ENCODE measurements at regions not wholly inside any gene's neighbourhood (a gene's known extent, or its start where the extent isn't known, plus 50 kb on each side); places are given as distances from the start of the nearest gene placed in this dataset.

DNA sequence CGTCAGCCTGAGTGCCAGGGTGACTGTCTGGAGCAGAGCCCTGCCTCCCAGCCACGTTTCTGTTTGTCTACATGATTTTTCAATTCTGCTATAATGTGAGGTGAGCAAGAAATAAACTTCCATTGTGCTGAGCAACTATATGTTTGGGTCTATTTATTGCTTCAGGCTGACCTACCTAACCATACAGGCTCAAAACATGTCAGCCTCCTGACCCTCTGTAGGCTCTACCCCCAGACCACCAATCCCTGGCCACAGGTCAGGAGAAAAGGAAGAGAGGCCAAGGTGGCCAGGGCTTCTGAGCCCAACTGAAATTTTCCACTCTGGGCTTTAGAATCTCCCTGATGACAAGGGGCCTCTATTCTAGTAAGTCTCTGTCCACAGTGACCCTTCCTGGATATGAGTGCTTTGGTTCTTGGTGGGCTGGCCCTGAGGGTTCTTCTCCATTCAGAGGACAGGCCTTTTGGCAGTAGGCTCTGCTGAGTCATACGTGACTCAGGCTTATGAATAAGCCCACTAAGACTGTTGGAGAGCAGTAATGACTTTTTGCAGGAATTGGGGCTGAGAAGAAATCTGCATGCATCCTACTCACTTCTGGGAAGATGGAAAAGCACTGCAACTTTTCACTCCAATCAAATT is 117.2 kb upstream of the TBCA start (continued):
- TF ChIP-seq FOS (IDR thresholded peaks at IDR 0.05; ENCODE audit: extremely low read depth, insufficient read length) (peak; percentile 48), POLR3A (IDR thresholded peaks at IDR 0.05; ENCODE audit: borderline replicate concordance, extremely low read depth, insufficient read depth, insufficient read length) (no peak), ATF7 (IDR thresholded peaks at IDR 0.05) (peak; percentile 17; the same call in 1 of the 2 replicates), ZNF384 (IDR thresholded peaks at IDR 0.05; ENCODE audit: low read depth, low read length) (no peak), SMAD1 (IDR thresholded peaks at IDR 0.05; ENCODE audit: low read depth, low read length, partially characterized antibody) (no peak), SUPT5H (IDR thresholded peaks at IDR 0.05) (no peak), NFE2L1 (tag; IDR thresholded peaks at IDR 0.05; ENCODE audit: borderline replicate concordance, low read depth) (peak; percentile 64), PCBP1 (IDR thresholded peaks at IDR 0.05; ENCODE audit: low read depth, low read length, poor library complexity, severe bottlenecking) (no peak), ZNF253 (CRISPR knock-in tag; conservative IDR thresholded peaks at IDR 0.05) (no peak), ZKSCAN1 (IDR thresholded peaks at IDR 0.05; ENCODE audit: low read depth, low read length) (no peak), ILK (tag; IDR thresholded peaks at IDR 0.05; ENCODE audit: borderline replicate concordance, low read depth) (no peak), CBFB (CRISPR knock-in tag; IDR thresholded peaks at IDR 0.05) (no peak), JUND (IDR thresholded peaks at IDR 0.05; ENCODE audit: borderline replicate concordance, low read depth, low read length) (peak; percentile 92), JUND (tag; IDR thresholded peaks at IDR 0.05; ENCODE audit: borderline replicate concordance, low read depth, low read length) (peak; percentile 90; the same call in 2 of the 3 replicates), DIDO1 (tag; IDR thresholded peaks at IDR 0.05; ENCODE audit: low read depth) (no peak), KDM5B (IDR thresholded peaks at IDR 0.05; ENCODE audit: insufficient replicate concordance, low read depth, low read length) (no peak)
- TF ChIP-seq, protein P1, sequence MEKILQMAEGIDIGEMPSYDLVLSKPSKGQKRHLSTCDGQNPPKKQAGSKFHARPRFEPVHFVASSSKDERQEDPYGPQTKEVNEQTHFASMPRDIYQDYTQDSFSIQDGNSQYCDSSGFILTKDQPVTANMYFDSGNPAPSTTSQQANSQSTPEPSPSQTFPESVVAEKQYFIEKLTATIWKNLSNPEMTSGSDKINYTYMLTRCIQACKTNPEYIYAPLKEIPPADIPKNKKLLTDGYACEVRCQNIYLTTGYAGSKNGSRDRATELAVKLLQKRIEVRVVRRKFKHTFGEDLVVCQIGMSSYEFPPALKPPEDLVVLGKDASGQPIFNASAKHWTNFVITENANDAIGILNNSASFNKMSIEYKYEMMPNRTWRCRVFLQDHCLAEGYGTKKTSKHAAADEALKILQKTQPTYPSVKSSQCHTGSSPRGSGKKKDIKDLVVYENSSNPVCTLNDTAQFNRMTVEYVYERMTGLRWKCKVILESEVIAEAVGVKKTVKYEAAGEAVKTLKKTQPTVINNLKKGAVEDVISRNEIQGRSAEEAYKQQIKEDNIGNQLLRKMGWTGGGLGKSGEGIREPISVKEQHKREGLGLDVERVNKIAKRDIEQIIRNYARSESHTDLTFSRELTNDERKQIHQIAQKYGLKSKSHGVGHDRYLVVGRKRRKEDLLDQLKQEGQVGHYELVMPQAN (IDR thresholded peaks at IDR 0.05; ENCODE audit: borderline replicate concordance) = no peak
- TF ChIP-seq, protein P2, sequence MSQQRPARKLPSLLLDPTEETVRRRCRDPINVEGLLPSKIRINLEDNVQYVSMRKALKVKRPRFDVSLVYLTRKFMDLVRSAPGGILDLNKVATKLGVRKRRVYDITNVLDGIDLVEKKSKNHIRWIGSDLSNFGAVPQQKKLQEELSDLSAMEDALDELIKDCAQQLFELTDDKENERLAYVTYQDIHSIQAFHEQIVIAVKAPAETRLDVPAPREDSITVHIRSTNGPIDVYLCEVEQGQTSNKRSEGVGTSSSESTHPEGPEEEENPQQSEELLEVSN (IDR thresholded peaks at IDR 0.05; ENCODE audit: borderline replicate concordance in 1 of 2, extremely low read depth in 1 of 2, insufficient read depth in 1 of 2, insufficient read length in 1 of 2, low read depth in 1 of 2, low read length in 1 of 2, poor library complexity in 1 of 2, severe bottlenecking in 1 of 2) = no peak
- TF ChIP-seq, protein P3, sequence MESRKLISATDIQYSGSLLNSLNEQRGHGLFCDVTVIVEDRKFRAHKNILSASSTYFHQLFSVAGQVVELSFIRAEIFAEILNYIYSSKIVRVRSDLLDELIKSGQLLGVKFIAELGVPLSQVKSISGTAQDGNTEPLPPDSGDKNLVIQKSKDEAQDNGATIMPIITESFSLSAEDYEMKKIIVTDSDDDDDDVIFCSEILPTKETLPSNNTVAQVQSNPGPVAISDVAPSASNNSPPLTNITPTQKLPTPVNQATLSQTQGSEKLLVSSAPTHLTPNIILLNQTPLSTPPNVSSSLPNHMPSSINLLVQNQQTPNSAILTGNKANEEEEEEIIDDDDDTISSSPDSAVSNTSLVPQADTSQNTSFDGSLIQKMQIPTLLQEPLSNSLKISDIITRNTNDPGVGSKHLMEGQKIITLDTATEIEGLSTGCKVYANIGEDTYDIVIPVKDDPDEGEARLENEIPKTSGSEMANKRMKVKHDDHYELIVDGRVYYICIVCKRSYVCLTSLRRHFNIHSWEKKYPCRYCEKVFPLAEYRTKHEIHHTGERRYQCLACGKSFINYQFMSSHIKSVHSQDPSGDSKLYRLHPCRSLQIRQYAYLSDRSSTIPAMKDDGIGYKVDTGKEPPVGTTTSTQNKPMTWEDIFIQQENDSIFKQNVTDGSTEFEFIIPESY (CRISPR knock-in tag; IDR thresholded peaks at IDR 0.05) = no peak
- TF ChIP-seq, protein P4, sequence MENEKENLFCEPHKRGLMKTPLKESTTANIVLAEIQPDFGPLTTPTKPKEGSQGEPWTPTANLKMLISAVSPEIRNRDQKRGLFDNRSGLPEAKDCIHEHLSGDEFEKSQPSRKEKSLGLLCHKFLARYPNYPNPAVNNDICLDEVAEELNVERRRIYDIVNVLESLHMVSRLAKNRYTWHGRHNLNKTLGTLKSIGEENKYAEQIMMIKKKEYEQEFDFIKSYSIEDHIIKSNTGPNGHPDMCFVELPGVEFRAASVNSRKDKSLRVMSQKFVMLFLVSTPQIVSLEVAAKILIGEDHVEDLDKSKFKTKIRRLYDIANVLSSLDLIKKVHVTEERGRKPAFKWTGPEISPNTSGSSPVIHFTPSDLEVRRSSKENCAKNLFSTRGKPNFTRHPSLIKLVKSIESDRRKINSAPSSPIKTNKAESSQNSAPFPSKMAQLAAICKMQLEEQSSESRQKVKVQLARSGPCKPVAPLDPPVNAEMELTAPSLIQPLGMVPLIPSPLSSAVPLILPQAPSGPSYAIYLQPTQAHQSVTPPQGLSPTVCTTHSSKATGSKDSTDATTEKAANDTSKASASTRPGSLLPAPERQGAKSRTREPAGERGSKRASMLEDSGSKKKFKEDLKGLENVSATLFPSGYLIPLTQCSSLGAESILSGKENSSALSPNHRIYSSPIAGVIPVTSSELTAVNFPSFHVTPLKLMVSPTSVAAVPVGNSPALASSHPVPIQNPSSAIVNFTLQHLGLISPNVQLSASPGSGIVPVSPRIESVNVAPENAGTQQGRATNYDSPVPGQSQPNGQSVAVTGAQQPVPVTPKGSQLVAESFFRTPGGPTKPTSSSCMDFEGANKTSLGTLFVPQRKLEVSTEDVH (IDR thresholded peaks at IDR 0.05; ENCODE audit: low read depth, partially characterized antibody) = no peak
